SK-N-SH (cell line): ENCODE measurements at regions not wholly inside any gene's neighbourhood (a gene's known extent, or its start where the extent isn't known, plus 50 kb on each side); places are given as distances from the start of the nearest gene placed in this dataset.

ENCODE experiments used
- CTCF ChIA-PET: fragments of 300-600, 350-600 bp; formaldehyde crosslinking; extraction: SDS; loops from one replicate; lab custom pipeline; 2021; lab: Yijun Ruan, JAX
- POLR2A ChIA-PET: fragments of 350-600 bp; sonication (Branson Sonifier 250); formaldehyde crosslinking; extraction: SDS; loops from one replicate; lab custom pipeline; 2020; ENCODE audit warnings: antibody characterized with exemption, inconsistent platforms; lab: Yijun Ruan, JAX
- DNase-seq: peaks from one replicate; pipeline ENCODE4 v3.0.0; 2012
- H2AFZ ChIP-seq: fragments of 200-600 bp; sonication (generic); 2 replicates; pipeline ENCODE4 v1.8.1; 2016; ENCODE audit warnings: antibody characterized with exemption, mild to moderate bottlenecking, low read depth
- H3F3A ChIP-seq: fragments of 200-600 bp; sonication (generic); replicated peaks from 2 replicates; pipeline ENCODE3; 2016; ENCODE audit warnings: antibody characterized with exemption, mild to moderate bottlenecking; ENCODE audit not compliant: insufficient read depth
- H3K27ac ChIP-seq, 2 experiments: fragments of 200-500 bp in 1 of 2; fragments of 200-600 bp in 1 of 2; sonication (Bioruptor generic) in 1 of 2; sonication (generic), shearing (Covaris generic) in 1 of 2; 2 replicates each; pipeline versions ENCODE4 v1.5.1 to v1.6.1; 2014 to 2016; ENCODE audit warnings: low read depth in 2 of 2, inconsistent platforms in 1 of 2, low read length in 1 of 2, mild to moderate bottlenecking in 1 of 2, mixed read lengths in 1 of 2
- H3K27me3 ChIP-seq: fragments of 200-600 bp; sonication (generic), shearing (Covaris generic); 2 replicates; pipeline ENCODE4 v1.6.1; 2016; ENCODE audit warnings: mixed run types; ENCODE audit not compliant: insufficient read depth
- H3K36me3 ChIP-seq, 2 experiments: fragments of 200-500 bp in 1 of 2; fragments of 200-600 bp in 1 of 2; sonication (Bioruptor generic) in 1 of 2; sonication (generic) in 1 of 2; replicated peaks in 1 of 2; 2 replicates each; pipeline versions ENCODE3 to v1.5.1; 2014 to 2016; ENCODE audit warnings: low read length in 1 of 2, mild to moderate bottlenecking in 1 of 2; ENCODE audit not compliant: insufficient read depth in 2 of 2, control insufficient read depth in 1 of 2
- H3K4me1 ChIP-seq, 2 experiments: fragments of 200-500 bp in 1 of 2; fragments of 200-600 bp in 1 of 2; sonication (Bioruptor generic) in 1 of 2; sonication (generic), shearing (Covaris generic) in 1 of 2; 2 replicates each; pipeline versions ENCODE4 v1.5.1 to v1.6.1; 2014 to 2016; ENCODE audit warnings: low read depth in 1 of 2, low read length in 1 of 2, mixed run types in 1 of 2; ENCODE audit not compliant: insufficient read depth in 2 of 2, control insufficient read depth in 1 of 2
- H3K4me2 ChIP-seq: fragments of 200-600 bp; sonication (generic), shearing (Covaris generic); 2 replicates; pipeline ENCODE4 v1.6.1; 2017; ENCODE audit warnings: mixed run types
- H3K4me3 ChIP-seq, 2 experiments: fragments of 200-500 bp in 1 of 2; fragments of 200-600 bp in 1 of 2; sonication (Bioruptor generic) in 1 of 2; sonication (generic), shearing (Covaris generic) in 1 of 2; 2 replicates each; pipeline versions ENCODE4 v1.5.1 to v1.8.1; 2014 to 2016; ENCODE audit warnings: low read depth in 2 of 2, inconsistent platforms in 1 of 2, low read length in 1 of 2, mild to moderate bottlenecking in 1 of 2, mixed read lengths in 1 of 2, moderate library complexity in 1 of 2
- H3K79me2 ChIP-seq: fragments of 200-600 bp; sonication (generic); 2 replicates; pipeline ENCODE4 v1.8.1; 2017; ENCODE audit warnings: mild to moderate bottlenecking; ENCODE audit not compliant: insufficient read depth
- H3K9ac ChIP-seq: fragments of 200-600 bp; sonication (generic); 2 replicates; pipeline ENCODE4 v1.6.1; 2017; ENCODE audit warnings: mixed run types
- H3K9me2 ChIP-seq: fragments of 200-600 bp; sonication (generic); 2 replicates; pipeline ENCODE4 v1.6.1; 2017; ENCODE audit warnings: mixed run types
- H3K9me3 ChIP-seq: fragments of 200-600 bp; sonication (generic); 2 replicates; pipeline ENCODE4 v1.6.1; 2017; ENCODE audit warnings: mixed run types, mild to moderate bottlenecking, moderate library complexity
- H4K20me1 ChIP-seq: fragments of 200-600 bp; sonication (generic); 2 replicates; pipeline ENCODE4 v1.6.1; 2017; ENCODE audit warnings: mild to moderate bottlenecking, mixed run types; ENCODE audit not compliant: insufficient read depth
- CHD2 ChIP-seq: fragments of 150-350 bp; IDR thresholded peaks from 2 replicates; pipeline ENCODE4 v1.6.1; 2018; ENCODE audit warnings: low read length; ENCODE audit not compliant: partially characterized antibody
- ELF1 ChIP-seq: IDR thresholded peaks from 2 replicates; pipeline ENCODE4 v1.4.0; 2012
- EP300 ChIP-seq, 2 experiments: IDR thresholded peaks; 2 replicates each; pipeline versions ENCODE4 v1.4.0 to v1.6.1; 2012; ENCODE audit warnings: borderline replicate concordance in 1 of 2, low read depth in 1 of 2, low read length in 1 of 2
- FOSL2 ChIP-seq: IDR thresholded peaks from 2 replicates; pipeline ENCODE4 v1.4.0; 2012; ENCODE audit warnings: low read depth, mild to moderate bottlenecking, moderate library complexity, borderline replicate concordance
- FOXJ3 ChIP-seq: sonication (generic); formaldehyde crosslinking; IDR thresholded peaks from 2 replicates; pipeline ENCODE4 v1.5.1; 2020; ENCODE audit warnings: mild to moderate bottlenecking, missing genetic modification reagents
- GABPA ChIP-seq: IDR thresholded peaks from 2 replicates; pipeline ENCODE4 v1.4.0; 2012; ENCODE audit warnings: low read depth, mild to moderate bottlenecking
- GATA2 ChIP-seq: sonication (generic); formaldehyde crosslinking; IDR thresholded peaks from 2 replicates; pipeline ENCODE4 v1.5.0; 2020; ENCODE audit warnings: mild to moderate bottlenecking, missing genetic modification reagents
- JUND ChIP-seq: IDR thresholded peaks from 2 replicates; pipeline ENCODE4 v1.4.0; 2012
- RCOR1 ChIP-seq: fragments of 150-350 bp; IDR thresholded peaks from 2 replicates; pipeline ENCODE4 v1.6.1; 2017; ENCODE audit warnings: antibody characterized with exemption, low read length
- REST ChIP-seq: IDR thresholded peaks from 2 replicates; pipeline ENCODE4 v1.6.1; 2012; ENCODE audit warnings: mild to moderate bottlenecking, low read depth, low read length, moderate library complexity
- RFX5 ChIP-seq: IDR thresholded peaks from 2 replicates; pipeline ENCODE4 v1.6.1; 2012; ENCODE audit warnings: mild to moderate bottlenecking, improper control_type of control experiment, low read length
- RXRA ChIP-seq: IDR thresholded peaks from 2 replicates; pipeline ENCODE4 v1.4.0; 2012; ENCODE audit warnings: low read depth, mild to moderate bottlenecking, borderline replicate concordance
- SIN3A ChIP-seq: IDR thresholded peaks from 2 replicates; pipeline ENCODE4 v1.6.1; 2012; ENCODE audit warnings: low read depth, mild to moderate bottlenecking, low read length, moderate library complexity, borderline replicate concordance
- USF1 ChIP-seq: IDR thresholded peaks from 2 replicates; pipeline ENCODE4 v1.4.0; 2012; ENCODE audit warnings: low read depth, borderline replicate concordance
- USF2 ChIP-seq: fragments of 150-350 bp; IDR thresholded peaks from 2 replicates; pipeline ENCODE4 v1.6.1; 2017; ENCODE audit warnings: antibody characterized with exemption, low read length, low read depth, borderline replicate concordance
- YY1 ChIP-seq: IDR thresholded peaks from 2 replicates; pipeline ENCODE4 v1.4.0; 2012; ENCODE audit warnings: low read depth, mild to moderate bottlenecking
- WGBS: methylation state at CpG from one replicate; pipeline ENCODE4 v1.1.6; 2017; ENCODE audit warnings: low lambda C conversion rate; 5-methylcytosine and 5-hydroxymethylcytosine counted together
- TF ChIP-seq, protein P1 (sequence below): IDR thresholded peaks from 2 replicates; pipeline ENCODE4; 2012
- TF ChIP-seq, protein P2 (sequence below): IDR thresholded peaks from 2 replicates; pipeline ENCODE4 v1.4.0; 2012; ENCODE audit warnings: low read depth

GRCh38 chr6:166802401-166802800 is 153.9 kb downstream of the RNASET2 start (continued):
- TF ChIP-seq, protein P1, sequence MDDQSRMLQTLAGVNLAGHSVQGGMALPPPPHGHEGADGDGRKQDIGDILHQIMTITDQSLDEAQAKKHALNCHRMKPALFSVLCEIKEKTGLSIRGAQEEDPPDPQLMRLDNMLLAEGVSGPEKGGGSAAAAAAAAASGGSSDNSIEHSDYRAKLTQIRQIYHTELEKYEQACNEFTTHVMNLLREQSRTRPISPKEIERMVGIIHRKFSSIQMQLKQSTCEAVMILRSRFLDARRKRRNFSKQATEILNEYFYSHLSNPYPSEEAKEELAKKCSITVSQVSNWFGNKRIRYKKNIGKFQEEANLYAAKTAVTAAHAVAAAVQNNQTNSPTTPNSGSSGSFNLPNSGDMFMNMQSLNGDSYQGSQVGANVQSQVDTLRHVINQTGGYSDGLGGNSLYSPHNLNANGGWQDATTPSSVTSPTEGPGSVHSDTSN, result no peak
- TF ChIP-seq RXRA (no peak), ELF1 (no peak), USF1 (no peak)

GRCh38 chr6:166800137-166800536 is 156.2 kb downstream of the RNASET2 start:
- H3K27ac ChIP-seq, result no peak overlapping the region
- CTCF ChIA-PET, result interaction anchor here (1.6 to 2.7 kb wide), 2 partner anchors 25 to 189 kb away, joined by 6 to 13 read pairs; no protein-coding TSS in a partner anchor
- POLR2A ChIA-PET, result no interaction called here
- no peak overlapping the region for H3K4me2 ChIP-seq
- H3K79me2 ChIP-seq, result no peaks in the 10 kb centered on the region
- no peaks in the 10 kb centered on the region for H3K27me3 ChIP-seq
- H3K4me1 ChIP-seq, result peaks cover 0 to 2% of the 10 kb centered on the region in 2 experiments; a peak in 1 of 4 replicates
- no peak overlapping the region for H3K9ac ChIP-seq
- no peak for TF ChIP-seq RCOR1
- TF ChIP-seq FOXJ3 (CRISPR knock-in tag), result no peak
- TF ChIP-seq CHD2, result no peak
- TF ChIP-seq SIN3A, result no peak
- no peak for TF ChIP-seq GATA2
- no peak for TF ChIP-seq GABPA
- no peak for TF ChIP-seq JUND
- TF ChIP-seq USF2, result no peak
- TF ChIP-seq RFX5, result no peak
- TF ChIP-seq, protein P2, sequence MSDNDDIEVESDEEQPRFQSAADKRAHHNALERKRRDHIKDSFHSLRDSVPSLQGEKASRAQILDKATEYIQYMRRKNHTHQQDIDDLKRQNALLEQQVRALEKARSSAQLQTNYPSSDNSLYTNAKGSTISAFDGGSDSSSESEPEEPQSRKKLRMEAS, result no peak
- no peak for TF ChIP-seq EP300 (IDR thresholded peaks at IDR 0.05; ENCODE audit: borderline replicate concordance in 1 of 2, low read depth in 1 of 2, low read length in 1 of 2)
- no peak for TF ChIP-seq YY1
- no peak for TF ChIP-seq REST
- no peak for TF ChIP-seq FOSL2
- no peaks in the 10 kb centered on the region for H3K9me2 ChIP-seq
- WGBS, result 33% methylated on average over 5 of the region's 9 CpGs
- H4K20me1 ChIP-seq, result no peaks in the 10 kb centered on the region
- H3K9me3 ChIP-seq, result no peaks in the 10 kb centered on the region
- H3K36me3 ChIP-seq, result no peaks in the 10 kb centered on the region
- DNase-seq, result no peak
- H3K4me3 ChIP-seq, result no peak overlapping the region
- no peaks in the 10 kb centered on the region for H3F3A ChIP-seq
- H2AFZ ChIP-seq, result no peak overlapping the region
